GM13977 (cell line): ENCODE measurements at regions not wholly inside any gene's neighbourhood (a gene's known extent, or its start where the extent isn't known, plus 50 kb on each side); places are given as distances from the start of the nearest gene placed in this dataset.

Experiments used
- DNase-seq: peaks from one replicate; pipeline ENCODE4 v3.0.0; 2012; ENCODE audit warnings: low spot score
- in situ Hi-C: fragments of 300-500 bp; cut with MboI; formaldehyde crosslinking; loops from one replicate; pipeline ENCODE4 v1.12.0; 2022; ENCODE audit warnings: low sequenced_read_pairs, low pct_unique_long_range_greater_than_20kb, mixed read lengths, inconsistent platforms; ENCODE audit not compliant: unreplicated experiment
- TF ChIP-seq, protein P1 (sequence below): IDR thresholded peaks from 2 replicates; pipeline ENCODE4 v1.5.1; 2012; ENCODE audit warnings: mild to moderate bottlenecking, control low read depth; ENCODE audit not compliant: insufficient read depth; ENCODE audit errors: extremely low read depth, missing control alignments

DNA sequence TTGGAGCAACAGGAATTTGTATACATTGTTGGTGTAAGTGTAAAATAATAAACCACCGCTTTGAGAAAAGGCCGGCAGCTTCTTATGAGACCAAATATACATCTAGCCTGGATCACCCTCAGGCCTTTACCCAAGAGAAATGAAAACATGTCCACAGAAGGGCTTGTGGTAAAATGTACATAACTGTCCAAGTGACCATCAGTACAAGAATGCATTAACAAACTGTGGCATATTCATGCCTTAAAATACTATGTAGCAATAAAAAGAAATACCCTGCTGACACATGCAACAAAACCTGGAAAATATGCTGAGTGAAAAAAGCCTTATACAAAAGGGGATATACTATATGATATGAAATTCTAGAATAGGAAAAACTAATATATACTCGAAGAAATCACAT, 311.9 kb upstream of the TRPC7 start:
- TF ChIP-seq, protein P1, sequence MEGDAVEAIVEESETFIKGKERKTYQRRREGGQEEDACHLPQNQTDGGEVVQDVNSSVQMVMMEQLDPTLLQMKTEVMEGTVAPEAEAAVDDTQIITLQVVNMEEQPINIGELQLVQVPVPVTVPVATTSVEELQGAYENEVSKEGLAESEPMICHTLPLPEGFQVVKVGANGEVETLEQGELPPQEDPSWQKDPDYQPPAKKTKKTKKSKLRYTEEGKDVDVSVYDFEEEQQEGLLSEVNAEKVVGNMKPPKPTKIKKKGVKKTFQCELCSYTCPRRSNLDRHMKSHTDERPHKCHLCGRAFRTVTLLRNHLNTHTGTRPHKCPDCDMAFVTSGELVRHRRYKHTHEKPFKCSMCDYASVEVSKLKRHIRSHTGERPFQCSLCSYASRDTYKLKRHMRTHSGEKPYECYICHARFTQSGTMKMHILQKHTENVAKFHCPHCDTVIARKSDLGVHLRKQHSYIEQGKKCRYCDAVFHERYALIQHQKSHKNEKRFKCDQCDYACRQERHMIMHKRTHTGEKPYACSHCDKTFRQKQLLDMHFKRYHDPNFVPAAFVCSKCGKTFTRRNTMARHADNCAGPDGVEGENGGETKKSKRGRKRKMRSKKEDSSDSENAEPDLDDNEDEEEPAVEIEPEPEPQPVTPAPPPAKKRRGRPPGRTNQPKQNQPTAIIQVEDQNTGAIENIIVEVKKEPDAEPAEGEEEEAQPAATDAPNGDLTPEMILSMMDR: no peak
- in situ Hi-C loops: no loop called here
- DNase-seq: no peak

DNA sequence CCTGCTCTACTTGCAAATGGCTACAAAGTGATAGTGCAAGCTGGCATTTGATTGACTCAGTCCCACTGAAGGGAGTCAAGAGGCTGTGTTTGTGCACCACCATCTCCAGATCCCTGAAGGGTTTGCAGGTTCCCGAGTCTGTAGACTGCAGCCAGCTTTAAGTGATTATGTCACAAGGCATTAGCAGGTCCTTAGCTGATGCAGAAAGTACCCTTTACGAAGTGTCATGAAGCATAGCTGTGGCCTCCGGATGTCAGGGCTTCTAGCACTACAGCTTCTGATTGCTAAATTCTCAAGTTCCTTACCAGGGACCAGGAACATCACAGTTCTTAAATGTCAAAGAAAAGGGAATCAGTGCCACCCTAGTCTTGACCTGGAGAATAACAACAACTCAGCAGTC, 311.3 kb upstream of the TRPC7 start:
- TF ChIP-seq, protein P1: no peak
- DNase-seq: no peak
- in situ Hi-C loops: no loop called here

DNA sequence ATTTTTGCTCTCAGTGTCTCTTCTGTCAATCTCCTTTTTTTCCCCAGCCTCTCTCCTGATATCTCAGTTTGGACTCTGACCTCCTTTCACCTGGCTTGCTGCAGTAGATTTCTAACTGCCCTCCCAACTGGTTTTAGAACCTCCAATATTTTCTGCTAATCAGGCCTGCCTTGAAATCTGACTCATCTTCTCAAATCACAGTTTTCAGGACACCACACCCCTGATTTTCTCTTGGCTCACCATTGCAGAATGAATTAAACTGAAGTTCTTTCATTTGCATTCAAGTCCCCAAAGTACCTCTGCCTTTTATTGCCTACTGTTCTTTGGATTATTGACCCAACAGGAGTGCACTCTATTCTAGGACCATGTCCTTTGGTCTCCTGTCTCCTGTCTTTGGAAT, 310.4 kb upstream of the TRPC7 start:
- in situ Hi-C loops: no loop called here
- DNase-seq: no peak
- TF ChIP-seq, protein P1: no peak

DNA sequence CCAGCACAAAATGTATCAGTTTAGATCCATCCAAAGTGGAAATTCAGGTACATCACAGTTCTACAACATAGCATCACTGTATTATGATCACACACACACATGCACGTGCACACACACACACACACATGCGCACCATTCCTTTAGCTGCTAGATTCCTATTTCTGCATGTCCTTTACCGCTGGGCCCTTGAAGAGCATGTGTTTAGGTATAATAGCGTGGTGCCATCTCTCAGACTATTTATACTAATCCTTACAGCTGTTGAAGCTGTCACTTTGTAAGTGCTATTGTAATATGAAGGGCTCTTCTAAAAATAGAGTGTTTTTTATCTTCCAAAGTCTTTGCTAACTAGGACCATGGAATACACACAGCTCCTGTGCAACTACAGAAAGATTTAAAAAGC, 308.8 kb upstream of the TRPC7 start:
- in situ Hi-C loops: no loop called here
- DNase-seq: no peak
- TF ChIP-seq, protein P1: no peak

DNA sequence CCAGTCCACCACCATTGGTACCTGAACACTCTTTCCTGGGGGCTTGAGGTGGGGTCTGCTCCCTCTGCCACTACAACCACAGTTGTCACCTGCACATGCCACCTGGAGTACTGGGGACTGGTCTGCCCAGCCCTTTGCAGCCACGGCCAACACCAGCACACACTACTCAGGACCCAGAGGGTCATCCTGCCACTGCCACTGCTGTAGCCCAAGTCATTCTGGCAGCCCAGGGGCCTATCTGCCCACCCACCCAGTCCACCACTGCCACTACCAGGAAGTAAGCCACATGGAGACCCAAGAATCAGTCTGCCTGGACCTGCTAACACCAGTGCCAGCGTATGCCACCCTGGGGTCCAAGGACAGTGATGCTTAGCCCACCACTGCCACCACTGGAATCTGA, 302.4 kb upstream of the TRPC7 start:
- TF ChIP-seq, protein P1: no peak
- in situ Hi-C loops: no loop called here
- no peak for DNase-seq

DNA sequence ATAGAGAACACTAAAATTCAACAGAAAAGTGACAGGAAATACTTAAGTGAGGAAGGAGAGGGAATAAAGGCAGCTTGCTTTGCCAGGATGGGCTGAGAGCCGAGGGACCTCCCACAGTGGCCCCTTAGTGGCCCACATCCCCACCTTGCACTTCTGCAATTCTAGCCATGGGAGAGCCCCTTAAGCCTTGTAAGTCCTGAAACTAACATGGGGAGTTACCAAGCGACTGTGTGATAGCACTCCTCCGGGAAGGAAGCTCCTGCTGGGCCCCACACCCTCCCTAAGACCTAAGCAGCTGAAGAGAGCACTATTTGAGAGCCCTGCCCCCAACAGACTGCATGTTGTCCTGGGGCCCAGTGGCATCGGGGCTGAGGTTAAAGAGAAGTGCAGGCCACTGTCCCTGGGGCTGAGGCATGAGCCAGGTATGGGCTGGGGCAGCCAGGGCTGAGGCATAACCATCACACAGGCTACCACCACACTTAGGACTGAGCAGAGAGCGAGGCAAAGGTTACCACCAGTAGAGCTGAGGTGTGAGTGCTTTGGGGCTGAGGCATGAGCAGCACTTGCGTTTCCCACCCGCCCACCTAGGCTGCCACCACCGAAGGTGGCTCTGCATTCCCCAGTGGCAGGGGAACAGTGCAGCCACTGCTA, 301.8 kb upstream of the TRPC7 start:
- TF ChIP-seq, protein P1: no peak
- in situ Hi-C loops: no loop called here

More for the DNA sequence above, 301.8 kb upstream of the TRPC7 start:
- no peak for DNase-seq
